SK-N-SH (cell line): ENCODE measurements at regions not wholly inside any gene's neighbourhood (a gene's known extent, or its start where the extent isn't known, plus 50 kb on each side); places are given as distances from the start of the nearest gene placed in this dataset.

Experiments used
- CTCF ChIA-PET: fragments of 300-600, 350-600 bp; formaldehyde crosslinking; extraction: SDS; loops from one replicate; lab custom pipeline; 2021; lab: Yijun Ruan, JAX
- POLR2A ChIA-PET: fragments of 350-600 bp; sonication (Branson Sonifier 250); formaldehyde crosslinking; extraction: SDS; loops from one replicate; lab custom pipeline; 2020; ENCODE audit warnings: antibody characterized with exemption, inconsistent platforms; lab: Yijun Ruan, JAX
- DNase-seq: peaks from one replicate; pipeline ENCODE4 v3.0.0; 2012
- H2AFZ ChIP-seq: fragments of 200-600 bp; sonication (generic); 2 replicates; pipeline ENCODE4 v1.8.1; 2016; ENCODE audit warnings: antibody characterized with exemption, mild to moderate bottlenecking, low read depth
- H3F3A ChIP-seq: fragments of 200-600 bp; sonication (generic); replicated peaks from 2 replicates; pipeline ENCODE3; 2016; ENCODE audit warnings: antibody characterized with exemption, mild to moderate bottlenecking; ENCODE audit not compliant: insufficient read depth
- H3K27ac ChIP-seq, 2 experiments: fragments of 200-500 bp in 1 of 2; fragments of 200-600 bp in 1 of 2; sonication (Bioruptor generic) in 1 of 2; sonication (generic), shearing (Covaris generic) in 1 of 2; 2 replicates each; pipeline versions ENCODE4 v1.5.1 to v1.6.1; 2014 to 2016; ENCODE audit warnings: low read depth in 2 of 2, inconsistent platforms in 1 of 2, low read length in 1 of 2, mild to moderate bottlenecking in 1 of 2, mixed read lengths in 1 of 2
- H3K27me3 ChIP-seq: fragments of 200-600 bp; sonication (generic), shearing (Covaris generic); 2 replicates; pipeline ENCODE4 v1.6.1; 2016; ENCODE audit warnings: mixed run types; ENCODE audit not compliant: insufficient read depth
- H3K36me3 ChIP-seq, 2 experiments: fragments of 200-500 bp in 1 of 2; fragments of 200-600 bp in 1 of 2; sonication (Bioruptor generic) in 1 of 2; sonication (generic) in 1 of 2; replicated peaks in 1 of 2; 2 replicates each; pipeline versions ENCODE3 to v1.5.1; 2014 to 2016; ENCODE audit warnings: low read length in 1 of 2, mild to moderate bottlenecking in 1 of 2; ENCODE audit not compliant: insufficient read depth in 2 of 2, control insufficient read depth in 1 of 2
- H3K4me1 ChIP-seq, 2 experiments: fragments of 200-500 bp in 1 of 2; fragments of 200-600 bp in 1 of 2; sonication (Bioruptor generic) in 1 of 2; sonication (generic), shearing (Covaris generic) in 1 of 2; 2 replicates each; pipeline versions ENCODE4 v1.5.1 to v1.6.1; 2014 to 2016; ENCODE audit warnings: low read depth in 1 of 2, low read length in 1 of 2, mixed run types in 1 of 2; ENCODE audit not compliant: insufficient read depth in 2 of 2, control insufficient read depth in 1 of 2
- H3K4me2 ChIP-seq: fragments of 200-600 bp; sonication (generic), shearing (Covaris generic); 2 replicates; pipeline ENCODE4 v1.6.1; 2017; ENCODE audit warnings: mixed run types
- H3K4me3 ChIP-seq, 2 experiments: fragments of 200-500 bp in 1 of 2; fragments of 200-600 bp in 1 of 2; sonication (Bioruptor generic) in 1 of 2; sonication (generic), shearing (Covaris generic) in 1 of 2; 2 replicates each; pipeline versions ENCODE4 v1.5.1 to v1.8.1; 2014 to 2016; ENCODE audit warnings: low read depth in 2 of 2, inconsistent platforms in 1 of 2, low read length in 1 of 2, mild to moderate bottlenecking in 1 of 2, mixed read lengths in 1 of 2, moderate library complexity in 1 of 2
- H3K79me2 ChIP-seq: fragments of 200-600 bp; sonication (generic); 2 replicates; pipeline ENCODE4 v1.8.1; 2017; ENCODE audit warnings: mild to moderate bottlenecking; ENCODE audit not compliant: insufficient read depth
- H3K9ac ChIP-seq: fragments of 200-600 bp; sonication (generic); 2 replicates; pipeline ENCODE4 v1.6.1; 2017; ENCODE audit warnings: mixed run types
- H3K9me2 ChIP-seq: fragments of 200-600 bp; sonication (generic); 2 replicates; pipeline ENCODE4 v1.6.1; 2017; ENCODE audit warnings: mixed run types
- H3K9me3 ChIP-seq: fragments of 200-600 bp; sonication (generic); 2 replicates; pipeline ENCODE4 v1.6.1; 2017; ENCODE audit warnings: mixed run types, mild to moderate bottlenecking, moderate library complexity
- H4K20me1 ChIP-seq: fragments of 200-600 bp; sonication (generic); 2 replicates; pipeline ENCODE4 v1.6.1; 2017; ENCODE audit warnings: mild to moderate bottlenecking, mixed run types; ENCODE audit not compliant: insufficient read depth
- CHD2 ChIP-seq: fragments of 150-350 bp; IDR thresholded peaks from 2 replicates; pipeline ENCODE4 v1.6.1; 2018; ENCODE audit warnings: low read length; ENCODE audit not compliant: partially characterized antibody
- ELF1 ChIP-seq: IDR thresholded peaks from 2 replicates; pipeline ENCODE4 v1.4.0; 2012
- EP300 ChIP-seq, 2 experiments: IDR thresholded peaks; 2 replicates each; pipeline versions ENCODE4 v1.4.0 to v1.6.1; 2012; ENCODE audit warnings: borderline replicate concordance in 1 of 2, low read depth in 1 of 2, low read length in 1 of 2
- EZH2phosphoT487 ChIP-seq: fragments of 200-600 bp; sonication (generic); IDR thresholded peaks from 2 replicates; pipeline ENCODE4 v1.6.1; 2017; ENCODE audit warnings: low read depth, mixed run types, mild to moderate bottlenecking, antibody characterized with exemption, moderate library complexity, borderline replicate concordance
- FOSL2 ChIP-seq: IDR thresholded peaks from 2 replicates; pipeline ENCODE4 v1.4.0; 2012; ENCODE audit warnings: low read depth, mild to moderate bottlenecking, moderate library complexity, borderline replicate concordance
- FOXJ3 ChIP-seq: sonication (generic); formaldehyde crosslinking; IDR thresholded peaks from 2 replicates; pipeline ENCODE4 v1.5.1; 2020; ENCODE audit warnings: mild to moderate bottlenecking, missing genetic modification reagents
- FOXM1 ChIP-seq: IDR thresholded peaks from 2 replicates; pipeline ENCODE4 v1.4.0; 2012; ENCODE audit warnings: low read depth, mild to moderate bottlenecking
- GATA2 ChIP-seq: sonication (generic); formaldehyde crosslinking; IDR thresholded peaks from 2 replicates; pipeline ENCODE4 v1.5.0; 2020; ENCODE audit warnings: mild to moderate bottlenecking, missing genetic modification reagents
- NFIC ChIP-seq: IDR thresholded peaks from 2 replicates; pipeline ENCODE4 v1.4.0; 2012; ENCODE audit warnings: borderline replicate concordance
- RAD21 ChIP-seq: IDR thresholded peaks from 2 replicates; pipeline ENCODE4 v1.6.1; 2012; ENCODE audit warnings: mild to moderate bottlenecking, low read length
- RCOR1 ChIP-seq: fragments of 150-350 bp; IDR thresholded peaks from 2 replicates; pipeline ENCODE4 v1.6.1; 2017; ENCODE audit warnings: antibody characterized with exemption, low read length
- REST ChIP-seq: IDR thresholded peaks from 2 replicates; pipeline ENCODE4 v1.6.1; 2012; ENCODE audit warnings: mild to moderate bottlenecking, low read depth, low read length, moderate library complexity
- SIN3A ChIP-seq: IDR thresholded peaks from 2 replicates; pipeline ENCODE4 v1.6.1; 2012; ENCODE audit warnings: low read depth, mild to moderate bottlenecking, low read length, moderate library complexity, borderline replicate concordance
- TAF1 ChIP-seq: IDR thresholded peaks from 2 replicates; pipeline ENCODE4 v1.6.1; 2012; ENCODE audit warnings: low read depth, mild to moderate bottlenecking, low read length, moderate library complexity, borderline replicate concordance
- TCF12 ChIP-seq: IDR thresholded peaks from 2 replicates; pipeline ENCODE4 v1.4.0; 2012
- TEAD4 ChIP-seq: IDR thresholded peaks from 2 replicates; pipeline ENCODE4 v1.4.0; 2012; ENCODE audit warnings: mild to moderate bottlenecking, borderline replicate concordance; ENCODE audit not compliant: insufficient read depth
- USF1 ChIP-seq: IDR thresholded peaks from 2 replicates; pipeline ENCODE4 v1.4.0; 2012; ENCODE audit warnings: low read depth, borderline replicate concordance
- WGBS: methylation state at CpG from one replicate; pipeline ENCODE4 v1.1.6; 2017; ENCODE audit warnings: low lambda C conversion rate; 5-methylcytosine and 5-hydroxymethylcytosine counted together
- TF ChIP-seq, protein P1 (sequence below): IDR thresholded peaks from 2 replicates; pipeline ENCODE4 v1.4.0; 2012; ENCODE audit warnings: low read depth, borderline replicate concordance
- TF ChIP-seq, protein P2 (sequence below): fragments of 200-600 bp; sonication (generic); IDR thresholded peaks from 2 replicates; pipeline ENCODE4 v1.6.1; 2017; ENCODE audit warnings: antibody characterized with exemption, mild to moderate bottlenecking, moderate library complexity

GRCh38 chr10:130352291-130352645, 216.1 kb downstream of the GLRX3 start:
- Histone ChIP-seq H3K4me3 (no peak overlapping the region), H3K36me3 (no peaks in the 10 kb centered on the region), H3K27me3 (no peaks in the 10 kb centered on the region), H4K20me1 (no peaks in the 10 kb centered on the region), H3K79me2 (no peaks in the 10 kb centered on the region), H3F3A (no peaks in the 10 kb centered on the region), H3K4me1 (no peaks in the 10 kb centered on the region; a peak in 1 of 4 replicates), H3K9me3 (peaks cover 1% of the 10 kb centered on the region; the same call in 1 of the 2 replicates), H3K4me2 (no peak overlapping the region), H2AFZ (no peak overlapping the region), H3K9me2 (no peaks in the 10 kb centered on the region), H3K27ac (no peak overlapping the region), H3K9ac (no peak overlapping the region)
- ChIA-PET POLR2A (no interaction called here), CTCF (interaction anchor here (0.8 to 2.0 kb wide), 2 partner anchors 11 to 16 kb away, joined by 4 to 10 read pairs; no protein-coding TSS in a partner anchor)
- no peak for DNase-seq
- WGBS = 19% methylated on average over 6 of the region's 9 CpGs
- no peak for TF ChIP-seq RAD21

- Histone ChIP-seq H3K4me1 (peaks cover 0 to 5% of the 10 kb centered on the region in 2 experiments; a peak in 1 of 4 replicates), H3F3A (no peaks in the 10 kb centered on the region), H3K9me2 (no peaks in the 10 kb centered on the region), H3K4me3 (no peak overlapping the region), H3K27ac (no peak overlapping the region), H2AFZ (no peak overlapping the region), H3K27me3 (no peaks in the 10 kb centered on the region), H3K9ac (no peak overlapping the region), H3K4me2 (no peak overlapping the region), H4K20me1 (no peaks in the 10 kb centered on the region), H3K79me2 (no peaks in the 10 kb centered on the region), H3K9me3 (no peaks in the 10 kb centered on the region), H3K36me3 (no peaks in the 10 kb centered on the region)
- ChIA-PET CTCF (interaction anchor here (0.6 to 4.0 kb wide), 5 partner anchors 14 to 1685 kb away, joined by 3 to 13 read pairs (median 3); no protein-coding TSS in a partner anchor), POLR2A (no interaction called here)
- DNase-seq = no peak
- 43% methylated on average over 10 of the region's 10 CpGs for WGBS
- no peak for TF ChIP-seq CHD2
- TF ChIP-seq EP300 (IDR thresholded peaks at IDR 0.05; ENCODE audit: borderline replicate concordance in 1 of 2, low read depth in 1 of 2, low read length in 1 of 2) = no peak
- TF ChIP-seq FOXM1 = no peak
- no peak for TF ChIP-seq FOSL2
- TF ChIP-seq, protein P1, sequence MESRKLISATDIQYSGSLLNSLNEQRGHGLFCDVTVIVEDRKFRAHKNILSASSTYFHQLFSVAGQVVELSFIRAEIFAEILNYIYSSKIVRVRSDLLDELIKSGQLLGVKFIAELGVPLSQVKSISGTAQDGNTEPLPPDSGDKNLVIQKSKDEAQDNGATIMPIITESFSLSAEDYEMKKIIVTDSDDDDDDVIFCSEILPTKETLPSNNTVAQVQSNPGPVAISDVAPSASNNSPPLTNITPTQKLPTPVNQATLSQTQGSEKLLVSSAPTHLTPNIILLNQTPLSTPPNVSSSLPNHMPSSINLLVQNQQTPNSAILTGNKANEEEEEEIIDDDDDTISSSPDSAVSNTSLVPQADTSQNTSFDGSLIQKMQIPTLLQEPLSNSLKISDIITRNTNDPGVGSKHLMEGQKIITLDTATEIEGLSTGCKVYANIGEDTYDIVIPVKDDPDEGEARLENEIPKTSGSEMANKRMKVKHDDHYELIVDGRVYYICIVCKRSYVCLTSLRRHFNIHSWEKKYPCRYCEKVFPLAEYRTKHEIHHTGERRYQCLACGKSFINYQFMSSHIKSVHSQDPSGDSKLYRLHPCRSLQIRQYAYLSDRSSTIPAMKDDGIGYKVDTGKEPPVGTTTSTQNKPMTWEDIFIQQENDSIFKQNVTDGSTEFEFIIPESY = no peak
- no peak for TF ChIP-seq FOXJ3 (CRISPR knock-in tag)
- no peak for TF ChIP-seq SIN3A
- no peak for TF ChIP-seq TCF12
- no peak for TF ChIP-seq USF1
- TF ChIP-seq REST = no peak
- TF ChIP-seq EZH2phosphoT487 = no peak
- no peak for TF ChIP-seq ELF1
- no peak for TF ChIP-seq GATA2 (CRISPR knock-in tag)
- no peak for TF ChIP-seq RAD21
- TF ChIP-seq TEAD4 = no peak
- no peak for TF ChIP-seq RCOR1
- TF ChIP-seq, protein P2, sequence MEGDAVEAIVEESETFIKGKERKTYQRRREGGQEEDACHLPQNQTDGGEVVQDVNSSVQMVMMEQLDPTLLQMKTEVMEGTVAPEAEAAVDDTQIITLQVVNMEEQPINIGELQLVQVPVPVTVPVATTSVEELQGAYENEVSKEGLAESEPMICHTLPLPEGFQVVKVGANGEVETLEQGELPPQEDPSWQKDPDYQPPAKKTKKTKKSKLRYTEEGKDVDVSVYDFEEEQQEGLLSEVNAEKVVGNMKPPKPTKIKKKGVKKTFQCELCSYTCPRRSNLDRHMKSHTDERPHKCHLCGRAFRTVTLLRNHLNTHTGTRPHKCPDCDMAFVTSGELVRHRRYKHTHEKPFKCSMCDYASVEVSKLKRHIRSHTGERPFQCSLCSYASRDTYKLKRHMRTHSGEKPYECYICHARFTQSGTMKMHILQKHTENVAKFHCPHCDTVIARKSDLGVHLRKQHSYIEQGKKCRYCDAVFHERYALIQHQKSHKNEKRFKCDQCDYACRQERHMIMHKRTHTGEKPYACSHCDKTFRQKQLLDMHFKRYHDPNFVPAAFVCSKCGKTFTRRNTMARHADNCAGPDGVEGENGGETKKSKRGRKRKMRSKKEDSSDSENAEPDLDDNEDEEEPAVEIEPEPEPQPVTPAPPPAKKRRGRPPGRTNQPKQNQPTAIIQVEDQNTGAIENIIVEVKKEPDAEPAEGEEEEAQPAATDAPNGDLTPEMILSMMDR = no peak
- no peak for TF ChIP-seq TAF1
- TF ChIP-seq NFIC = no peak
These were observed 217.9 kb downstream of the GLRX3 start for GRCh38 chr10:130353928-130354572.
